Fibroblast of the aortic adventitia (primary cell): ENCODE measurements at regions not wholly inside any gene's neighbourhood (a gene's known extent, or its start where the extent isn't known, plus 50 kb on each side); places are given as distances from the start of the nearest gene placed in this dataset.

Source experiments
- DNase-seq: peaks from one replicate; pipeline ENCODE4 v3.0.0-alpha.2; 2010; ENCODE audit warnings: low read depth
- H3K4me3 ChIP-seq: 2 replicates; pipeline ENCODE4 v1.5.1; 2011; ENCODE audit warnings: low read depth, mild to moderate bottlenecking, control low read depth, low read length, moderate library complexity
- CTCF ChIP-seq: IDR thresholded peaks from 2 replicates; pipeline ENCODE4 v1.5.1; 2011; ENCODE audit warnings: mild to moderate bottlenecking, low read length, control low read depth, inconsistent platforms; ENCODE audit not compliant: insufficient read depth

- no peak for DNase-seq
- H3K4me3 ChIP-seq, result no peak overlapping the region
- no peak for TF ChIP-seq CTCF
These were observed 57.7 kb upstream of the LRP1B start for GRCh38 chr2:142188562-142188961.

- TF ChIP-seq CTCF, result peak; percentile 16
- no peak overlapping the region for H3K4me3 ChIP-seq
- no peak for DNase-seq
These were observed 50.2 kb upstream of the LRP1B start for GRCh38 chr2:142180820-142181533.
